Testis (tissue), 2 donors: ENCODE measurements at regions not wholly inside any gene's neighbourhood (a gene's known extent, or its start where the extent isn't known, plus 50 kb on each side); places are given as distances from the start of the nearest gene placed in this dataset.
"Not testable (repeated sequence)": the region's sequence is repeated elsewhere in the genome, so short reads cannot be mapped to it uniquely, and the experiment has no call there.

Experiments
- DNase-seq: peaks from one replicate; pipeline ENCODE4 v3.0.0-alpha.2; 2019
- H3K27ac ChIP-seq, 2 donors: fragments of 200-600 bp; sonication (generic); one replicate each; pipeline ENCODE4 v1.5.1; 2019
- H3K27me3 ChIP-seq: fragments of 200-600 bp; sonication (generic); one replicate; pipeline ENCODE4 v1.5.1; 2019
- H3K36me3 ChIP-seq: fragments of 200-600 bp; sonication (generic); one replicate; pipeline ENCODE4 v1.5.1; 2017; ENCODE audit warnings: low read depth; ENCODE audit errors: missing control alignments
- H3K4me1 ChIP-seq: fragments of 200-600 bp; sonication (generic); one replicate; pipeline ENCODE4 v1.5.1; 2019
- H3K4me3 ChIP-seq, 2 donors: fragments of 200-600 bp; sonication (generic); one replicate each; pipeline ENCODE4 v1.5.1; 2017 to 2019
- H3K9me3 ChIP-seq: fragments of 200-600 bp; sonication (generic); one replicate; pipeline ENCODE4 v1.5.1; 2017
- POLR2A ChIP-seq: fragments of 450-650 bp; IDR thresholded peaks from one replicate; pipeline ENCODE4 v1.6.1; 2017; ENCODE audit warnings: antibody characterized with exemption, mild to moderate bottlenecking, moderate library complexity
- WGBS, 2 donors: methylation state at CpG; one replicate each; pipeline ENCODE4 v1.1.5; 2018; 5-methylcytosine and 5-hydroxymethylcytosine counted together
- intact Hi-C: fragments of 100-400 bp; cut with DNase I; formaldehyde crosslinking; loops from one replicate; pipeline ENCODE4 v1.15.1; 2023; ENCODE audit warnings: low total_unique reads
- TF ChIP-seq, protein P1 (sequence below), 3 experiments: fragments of 450-650 bp in 2 of 3; fragments of 200-600 bp in 1 of 3; sonication (generic) in 1 of 3; IDR thresholded peaks; one replicate each; pipeline ENCODE4 v1.5.1; 2016 to 2019; ENCODE audit warnings: antibody characterized with exemption in 3 of 3, mild to moderate bottlenecking in 2 of 3, moderate library complexity in 1 of 3

DNA sequence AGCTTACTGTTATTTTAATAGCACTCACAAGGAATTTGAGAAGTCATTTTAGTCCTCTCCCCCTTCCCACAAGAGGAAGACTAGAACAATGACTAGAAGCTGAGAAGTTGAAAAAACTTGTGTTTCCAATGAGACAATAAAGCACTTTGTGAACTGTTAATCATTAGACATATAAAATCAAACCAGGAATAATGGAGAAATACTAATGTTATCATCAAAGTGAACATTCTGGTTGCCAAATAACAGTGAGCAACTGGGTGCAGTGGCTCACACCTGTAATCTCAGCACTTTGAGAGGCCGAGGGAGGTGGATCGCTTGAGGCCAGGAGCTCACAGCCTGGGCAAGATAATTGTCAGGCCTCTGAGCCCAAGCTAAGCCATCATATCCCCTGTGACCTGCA lies 54.0 kb upstream of the RASAL2 start:
- Histone ChIP-seq H3K4me1 (peaks cover 4% of the 10 kb centered on the region), H3K9me3 (no peaks in the 10 kb centered on the region), H3K27ac (no peak overlapping the region), H3K4me3 (no peak overlapping the region), H3K36me3 (no peaks in the 10 kb centered on the region), H3K27me3 (no peaks in the 10 kb centered on the region)
- TF ChIP-seq POLR2A = no peak
- TF ChIP-seq, protein P1, sequence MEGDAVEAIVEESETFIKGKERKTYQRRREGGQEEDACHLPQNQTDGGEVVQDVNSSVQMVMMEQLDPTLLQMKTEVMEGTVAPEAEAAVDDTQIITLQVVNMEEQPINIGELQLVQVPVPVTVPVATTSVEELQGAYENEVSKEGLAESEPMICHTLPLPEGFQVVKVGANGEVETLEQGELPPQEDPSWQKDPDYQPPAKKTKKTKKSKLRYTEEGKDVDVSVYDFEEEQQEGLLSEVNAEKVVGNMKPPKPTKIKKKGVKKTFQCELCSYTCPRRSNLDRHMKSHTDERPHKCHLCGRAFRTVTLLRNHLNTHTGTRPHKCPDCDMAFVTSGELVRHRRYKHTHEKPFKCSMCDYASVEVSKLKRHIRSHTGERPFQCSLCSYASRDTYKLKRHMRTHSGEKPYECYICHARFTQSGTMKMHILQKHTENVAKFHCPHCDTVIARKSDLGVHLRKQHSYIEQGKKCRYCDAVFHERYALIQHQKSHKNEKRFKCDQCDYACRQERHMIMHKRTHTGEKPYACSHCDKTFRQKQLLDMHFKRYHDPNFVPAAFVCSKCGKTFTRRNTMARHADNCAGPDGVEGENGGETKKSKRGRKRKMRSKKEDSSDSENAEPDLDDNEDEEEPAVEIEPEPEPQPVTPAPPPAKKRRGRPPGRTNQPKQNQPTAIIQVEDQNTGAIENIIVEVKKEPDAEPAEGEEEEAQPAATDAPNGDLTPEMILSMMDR (IDR thresholded peaks at IDR 0.05) = no peak
- DNase-seq = no peak
- WGBS, 2 donors = 89 to 100% methylated on average over 2 of the region's 2 CpGs
- intact Hi-C loops = no loop called here

DNA sequence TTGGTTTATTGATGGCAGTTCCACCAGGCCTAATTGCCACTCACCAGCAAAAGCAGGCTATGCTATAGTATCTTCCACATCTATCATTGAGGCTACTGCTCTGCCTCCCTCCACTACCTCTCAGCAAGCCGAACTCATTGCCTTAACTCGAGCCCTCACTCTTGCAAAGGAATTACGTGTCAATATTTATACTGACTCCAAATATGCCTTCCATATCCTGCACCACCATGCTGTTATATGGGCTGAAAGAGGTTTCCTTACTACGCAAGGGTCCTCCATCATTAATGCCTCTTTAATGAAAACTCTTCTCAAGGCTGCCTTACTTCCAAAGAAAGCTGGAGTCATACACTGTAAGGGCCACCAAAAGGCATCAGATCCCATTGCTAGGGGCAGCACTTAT lies 50.0 kb upstream of the RASAL2 start:
- WGBS, 2 donors = 94% methylated on average over 4 of the region's 4 CpGs
- H3K4me1 ChIP-seq, H3K27ac ChIP-seq, H3K36me3 ChIP-seq, intact Hi-C loops, DNase-seq, H3K9me3 ChIP-seq, H3K27me3 ChIP-seq, H3K4me3 ChIP-seq: not testable (repeated sequence)
